GM19468 (cell line): ENCODE measurements at regions not wholly inside any gene's neighbourhood (a gene's known extent, or its start where the extent isn't known, plus 50 kb on each side); places are given as distances from the start of the nearest gene placed in this dataset.
"Not testable (repeated sequence)": the region's sequence is repeated elsewhere in the genome, so short reads cannot be mapped to it uniquely, and the experiment has no call there.

Source experiments
- ATAC-seq: cut with Tn5 transposase; IDR thresholded peaks from one replicate; pipeline ENCODE4 v1.9.1; 2021; ENCODE audit warnings: mild to moderate bottlenecking, moderate library complexity, moderate number of reproducible peaks; ENCODE audit not compliant: unreplicated experiment; ENCODE audit errors: extremely low read depth

DNA sequence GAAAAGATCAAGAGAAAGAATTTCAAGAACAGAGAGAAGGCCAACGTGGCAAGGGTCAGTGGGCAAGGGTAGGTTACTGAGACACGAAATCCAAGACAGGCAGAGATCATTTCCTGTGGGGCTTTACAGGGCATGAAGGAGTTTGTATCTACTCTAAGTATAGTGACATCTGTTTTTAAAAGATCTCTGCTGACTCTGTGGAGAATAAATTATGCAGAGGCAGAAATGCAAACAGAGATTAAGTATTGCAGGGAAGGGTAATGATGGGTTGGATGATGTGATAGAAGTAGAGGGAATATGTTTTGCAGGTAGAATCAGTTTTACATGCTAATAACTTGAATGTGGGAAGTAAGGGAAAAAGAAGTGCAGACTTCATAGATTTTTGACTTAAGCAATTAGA is 243.5 kb downstream of the FRK start:
- no peak for ATAC-seq

DNA sequence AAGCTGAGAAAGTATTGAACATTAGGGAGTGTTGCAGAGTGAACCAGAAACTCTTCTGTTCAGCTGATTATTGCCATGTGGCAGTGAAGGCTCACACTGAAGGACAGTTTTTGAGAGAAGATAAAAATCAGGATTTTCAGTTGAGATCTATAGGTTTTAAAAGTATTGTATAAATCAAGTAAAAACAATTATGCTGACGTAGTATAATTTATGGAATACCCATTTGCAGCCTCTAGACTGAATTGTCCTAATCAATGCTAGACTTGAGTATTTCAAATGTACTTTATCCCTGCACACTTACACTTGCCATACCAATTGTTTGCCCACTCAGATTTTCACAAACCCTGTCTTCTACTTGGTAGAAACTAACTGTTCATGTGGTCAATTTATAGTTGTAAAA is 245.8 kb downstream of the FRK start:
- ATAC-seq: no peak

- no peak for ATAC-seq
These were observed 249.2 kb downstream of the FRK start for GRCh38 chr6:115811541-115811940.

- ATAC-seq: no peak
These were observed 262.5 kb downstream of the FRK start for GRCh38 chr6:115798229-115798628.

- ATAC-seq: no peak
These were observed 263.9 kb downstream of the FRK start for GRCh38 chr6:115796829-115797228.

- no peak for ATAC-seq
These were observed 264.6 kb downstream of the FRK start for GRCh38 chr6:115796061-115796460.

- ATAC-seq: no peak
These were observed 277.2 kb downstream of the FRK start for GRCh38 chr6:115783402-115784061.

DNA sequence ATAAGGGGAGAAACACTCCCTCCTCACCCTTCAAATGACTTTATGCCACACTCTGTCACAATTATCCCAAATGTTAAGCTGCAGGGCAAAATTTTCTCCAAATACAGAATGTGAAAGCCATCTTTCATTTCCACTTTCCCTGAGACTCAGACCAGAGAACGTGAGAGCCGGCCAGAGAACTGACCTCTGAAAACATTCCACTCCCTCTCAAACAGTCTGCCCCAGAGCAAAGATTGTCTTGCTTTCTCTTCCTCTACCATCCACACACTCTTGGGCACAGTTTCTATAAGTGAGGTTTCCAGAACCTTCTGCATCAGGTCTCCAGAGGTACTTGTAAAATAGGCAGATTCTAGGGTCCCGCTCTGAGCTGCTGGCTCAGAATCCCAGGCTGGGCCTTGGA is 278.1 kb downstream of the FRK start:
- ATAC-seq: no peak

DNA sequence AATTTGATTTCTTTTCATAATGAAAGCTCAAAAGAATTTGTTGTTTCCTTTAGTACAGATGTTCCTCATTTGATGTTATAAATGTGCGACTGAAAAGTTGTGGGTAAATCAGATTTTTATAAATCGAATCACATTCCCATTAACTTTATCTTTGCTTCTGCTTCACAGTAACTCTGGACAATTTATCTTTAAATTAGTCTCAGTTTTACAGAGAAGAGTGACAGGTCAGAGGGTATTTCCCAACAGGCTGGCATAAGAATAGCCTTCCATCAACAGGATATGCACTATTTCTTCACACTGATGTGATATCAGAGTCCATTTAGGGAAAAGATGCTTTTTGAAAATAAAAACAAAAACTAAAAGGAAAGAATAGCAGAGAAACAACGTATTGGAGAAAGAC is 286.9 kb downstream of the FRK start:
- ATAC-seq: no peak

DNA sequence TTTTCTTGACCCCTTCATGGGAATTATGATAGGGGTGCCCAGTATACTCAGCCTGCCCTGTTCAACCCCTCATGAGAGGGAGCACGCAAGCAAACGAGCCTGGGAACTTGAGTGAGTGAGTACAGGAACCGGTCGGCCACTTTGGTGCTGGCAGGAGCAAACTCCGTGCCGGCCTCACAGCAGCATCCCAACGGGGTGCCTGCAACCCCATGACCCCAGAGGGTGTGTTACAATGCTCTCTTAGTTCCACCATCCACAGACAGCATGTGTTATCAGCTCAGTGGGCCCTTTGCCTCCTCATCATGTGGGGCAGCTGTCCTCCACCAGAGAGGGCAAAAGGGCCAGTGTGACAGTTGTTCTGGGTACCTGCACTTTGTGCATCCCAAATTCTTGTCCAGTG is 289.8 kb downstream of the FRK start:
- ATAC-seq: no peak

- ATAC-seq: no peak
These were observed 292.2 kb downstream of the FRK start for GRCh38 chr6:115768500-115768899.

DNA sequence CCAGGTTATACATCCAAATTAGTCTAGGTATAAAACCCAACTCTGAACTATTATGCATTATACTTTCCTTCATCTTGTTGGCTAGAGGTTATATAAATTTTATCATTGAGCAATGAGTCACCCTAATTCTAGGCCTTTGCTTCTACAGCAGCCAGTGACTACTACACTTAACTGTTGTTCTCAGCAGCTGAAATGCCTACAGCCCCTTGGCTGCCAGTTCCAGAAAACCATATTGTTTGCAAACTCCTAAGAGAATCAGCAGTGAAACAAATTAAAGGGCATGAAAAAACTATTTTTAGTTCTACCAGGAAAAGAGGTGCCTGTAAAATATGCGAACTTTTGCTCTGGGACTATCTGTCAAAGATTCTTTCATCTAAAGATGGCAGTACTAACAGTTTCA is 292.8 kb downstream of the FRK start:
- ATAC-seq: no peak

GRCh38 chr6:115766745-115767462 is 293.8 kb downstream of the FRK start:
- ATAC-seq: no peak

GRCh38 chr6:115765966-115766365 is 294.7 kb downstream of the FRK start:
- ATAC-seq: no peak

- ATAC-seq: no peak
These were observed 301.6 kb downstream of the FRK start for GRCh38 chr6:115759051-115759450.

DNA sequence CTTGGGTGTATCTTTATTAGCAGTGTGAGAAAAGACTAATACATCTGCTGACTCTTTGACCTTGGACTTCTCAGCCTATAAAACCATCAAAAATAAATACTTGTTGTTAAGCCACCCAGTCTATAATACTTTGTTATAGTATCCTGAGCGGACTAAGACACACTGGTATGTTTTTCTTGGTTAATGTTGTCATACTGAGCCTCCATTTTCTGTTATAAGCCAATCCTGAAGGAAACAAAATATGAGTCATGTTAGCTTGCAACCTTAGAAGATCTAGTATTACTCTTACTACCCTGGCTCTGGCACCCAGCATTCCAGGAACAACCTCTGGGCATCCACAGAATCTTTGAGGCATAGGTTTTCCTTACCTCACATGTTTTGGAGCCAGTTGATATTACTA is 307.2 kb downstream of the FRK start:
- ATAC-seq: no peak

DNA sequence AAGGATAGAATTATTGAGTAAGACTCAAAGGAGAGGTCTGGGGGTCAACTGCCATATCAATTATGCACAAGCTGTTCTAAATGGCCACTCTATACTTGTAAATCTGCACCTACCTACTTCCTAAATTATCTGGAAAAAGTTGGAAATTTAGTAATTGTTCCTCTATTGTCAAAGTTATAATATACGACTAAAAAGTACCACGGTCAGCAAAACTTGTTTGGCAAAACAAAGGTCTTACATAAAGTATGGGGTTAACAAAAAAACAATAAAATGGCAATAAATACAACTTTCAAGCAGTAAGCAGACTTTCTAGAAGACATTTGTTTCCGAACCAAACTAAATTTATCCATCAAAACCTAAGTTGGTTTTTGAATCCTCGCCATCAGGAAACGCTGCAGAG is 309.7 kb downstream of the FRK start:
- no peak for ATAC-seq

DNA sequence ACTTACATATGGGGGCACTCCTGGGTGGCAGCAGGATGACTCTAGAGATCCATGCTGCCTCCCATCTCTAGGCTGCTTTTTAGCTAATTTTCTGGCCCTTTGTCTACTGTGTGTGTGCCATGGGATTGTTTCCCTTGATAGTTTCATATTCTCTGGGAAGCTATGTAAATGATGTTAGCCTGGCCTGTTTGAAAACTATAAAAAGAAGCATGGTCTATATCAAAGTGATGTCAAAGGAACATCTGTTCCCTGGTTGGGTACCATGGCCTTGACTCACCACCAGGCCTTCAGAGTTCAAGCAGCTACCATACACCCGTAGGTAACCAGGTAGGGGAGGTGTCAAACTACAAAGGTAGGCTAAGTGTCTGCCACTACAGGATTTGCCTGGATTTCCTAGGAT is 310.4 kb downstream of the FRK start:
- no peak for ATAC-seq

DNA sequence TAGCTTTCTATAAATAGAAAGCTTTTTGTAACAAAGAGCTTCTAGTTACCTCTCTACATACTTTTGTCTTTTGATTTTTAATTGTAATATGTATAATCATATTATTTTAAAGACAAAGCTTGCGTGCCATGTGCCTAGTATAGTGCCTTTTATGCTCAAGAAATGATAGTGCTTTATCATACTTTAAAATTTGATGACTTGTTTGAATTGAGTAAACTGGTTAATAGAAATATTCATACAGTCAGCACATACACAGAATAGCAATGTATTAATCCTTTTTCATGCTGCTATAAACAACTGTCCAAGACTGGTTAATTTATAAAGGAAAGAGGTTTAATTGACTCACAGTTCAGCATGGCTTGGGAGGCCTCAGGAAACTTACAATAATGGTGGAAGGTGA is 313.0 kb downstream of the FRK start:
- ATAC-seq: no peak

DNA sequence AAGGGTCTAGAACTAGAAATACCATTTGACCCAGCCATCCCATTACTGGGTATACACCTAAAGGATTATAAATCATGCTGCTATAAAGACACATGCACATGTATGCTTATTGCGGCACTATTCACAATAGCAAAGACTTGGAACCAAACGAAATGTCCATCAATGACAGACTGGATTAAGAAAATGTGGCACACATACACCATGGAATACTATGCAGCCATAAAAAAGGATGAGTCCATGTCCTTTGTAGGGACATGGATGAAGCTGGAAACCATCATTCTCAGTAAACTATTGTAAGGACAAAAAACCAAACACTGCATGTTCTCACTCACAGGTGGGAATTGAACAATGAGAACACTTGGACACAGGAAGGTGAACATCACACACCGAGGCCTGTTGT is 314.1 kb downstream of the FRK start:
- not testable (repeated sequence) for ATAC-seq

GRCh38 chr6:115740907-115741306 is 319.8 kb downstream of the FRK start:
- no peak for ATAC-seq

DNA sequence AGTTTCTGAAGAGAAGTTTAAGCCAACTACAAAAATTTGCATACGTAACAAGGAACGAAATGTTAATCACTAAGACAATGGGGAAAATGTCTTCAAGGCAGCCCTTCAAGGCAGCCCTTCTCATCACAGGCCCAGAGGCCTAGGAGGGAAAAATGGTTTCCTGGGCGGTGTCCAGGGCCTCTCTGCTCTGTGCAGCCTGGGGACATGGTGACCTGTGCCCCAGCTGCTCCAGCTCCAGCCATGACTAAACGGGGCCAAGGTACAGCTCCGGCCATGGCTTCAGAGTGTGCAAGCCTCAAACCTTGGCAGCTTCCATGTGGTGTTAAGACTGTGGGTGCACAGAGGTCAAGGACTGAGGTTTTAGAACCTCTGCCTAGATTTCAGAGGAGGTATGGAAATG is 325.1 kb downstream of the FRK start:
- no peak for ATAC-seq
